Ovary (tissue), 7 donors: ENCODE measurements at regions not wholly inside any gene's neighbourhood (a gene's known extent, or its start where the extent isn't known, plus 50 kb on each side); places are given as distances from the start of the nearest gene placed in this dataset.

Experiments
- DNase-seq, 5 donors: peaks; one replicate each; pipeline ENCODE4 v3.0.0-alpha.2; 2019 to 2020
- H3K27ac ChIP-seq, 2 donors: fragments of 200-600 bp; one replicate each; pipeline versions ENCODE4 v1.5.1 to v1.8.0; 2019 to 2022
- H3K27me3 ChIP-seq: fragments of 200-600 bp; one replicate; pipeline ENCODE4 v1.8.0; 2022
- H3K36me3 ChIP-seq: fragments of 200-600 bp; sonication (generic); one replicate; pipeline ENCODE4 v1.5.1; 2019
- H3K4me1 ChIP-seq: one replicate; pipeline ENCODE4 v1.8.1; 2013; ENCODE audit warnings: mild to moderate bottlenecking, moderate library complexity; ENCODE audit not compliant: insufficient read depth
- H3K4me3 ChIP-seq: fragments of 200-600 bp; sonication (generic); one replicate; pipeline ENCODE4 v1.5.1; 2017
- H3K9me3 ChIP-seq, 2 donors: fragments of 200-600 bp in 1 of 2; sonication (generic) in 1 of 2; one replicate each; pipeline versions ENCODE4 v1.5.1 to v1.8.1; 2013 to 2019; ENCODE audit warnings: mild to moderate bottlenecking in 1 of 2, moderate library complexity in 1 of 2
- CTCF ChIP-seq, 3 donors: fragments of 450-650 bp in 2 of 3; fragments of 200-600 bp in 1 of 3; IDR thresholded peaks; one replicate each; pipeline versions ENCODE4 v1.5.1 to v1.8.0; 2016 to 2022; ENCODE audit warnings: antibody characterized with exemption in 3 of 3, mild to moderate bottlenecking in 1 of 3
- EP300 ChIP-seq: sonication (generic); formaldehyde crosslinking; IDR thresholded peaks from one replicate; pipeline ENCODE4 v1.6.1; 2017; ENCODE audit warnings: antibody characterized with exemption
- POLR2A ChIP-seq: fragments of 450-650 bp; IDR thresholded peaks from one replicate; pipeline ENCODE4 v1.6.1; 2017; ENCODE audit warnings: antibody characterized with exemption, mild to moderate bottlenecking, moderate library complexity
- WGBS, 3 donors: extraction: QIAGEN DNeasy Blood & Tissue Kit in 1 of 3; methylation state at CpG; one replicate each; pipeline versions ENCODE4 v1.1.5 to v1.1.7; 2013 to 2017; 5-methylcytosine and 5-hydroxymethylcytosine counted together
- intact Hi-C, 4 donors: fragments of 100-400 bp; cut with DNase I; formaldehyde crosslinking; loops; one replicate each; pipeline versions ENCODE4 v1.11.0 to v1.15.1; 2022 to 2023
- donor health status: DM: no; HTN: no; CAD: no; lungs with moderate emphysema.
- donor health status: DM: no; HTN: no; CAD: no.
- donor health status: Bipolar disorder and iron deficiency.
- donor health status: DM: no; HTN: no; CAD: no.
- donor health status: DM: yes; HTN: yes; CAD: no.

DNA sequence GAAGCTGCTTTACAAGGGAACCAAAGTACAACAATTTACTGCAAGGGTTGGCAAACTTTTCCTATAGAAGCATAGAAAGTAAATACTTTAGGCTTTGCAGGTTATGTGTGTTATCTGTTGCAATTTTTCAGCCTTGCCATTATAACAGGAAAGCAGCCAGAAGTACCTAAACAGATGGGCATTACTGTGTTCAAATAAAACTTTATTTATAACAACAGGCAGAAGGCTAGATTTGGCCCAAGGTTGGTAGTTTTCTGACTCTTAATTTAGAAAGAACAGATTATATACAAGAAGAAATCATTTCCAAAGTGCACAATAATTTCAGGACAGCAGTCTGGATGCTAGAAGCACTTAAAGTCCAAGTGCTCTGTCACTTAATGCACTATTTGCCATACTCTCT is 307.1 kb downstream of the ANKRD7 start:
- Histone ChIP-seq H3K27ac (no peak overlapping the region), H3K9me3 (no peaks in the 10 kb centered on the region), H3K36me3 (no peaks in the 10 kb centered on the region), H3K4me1 (no peaks in the 10 kb centered on the region), H3K27me3 (no peaks in the 10 kb centered on the region), H3K4me3 (no peak overlapping the region)
- TF ChIP-seq POLR2A (no peak), EP300 (no peak), CTCF (IDR thresholded peaks at IDR 0.05) (no peak)
- intact Hi-C loops, result no loop called here
- DNase-seq, result no peak

DNA sequence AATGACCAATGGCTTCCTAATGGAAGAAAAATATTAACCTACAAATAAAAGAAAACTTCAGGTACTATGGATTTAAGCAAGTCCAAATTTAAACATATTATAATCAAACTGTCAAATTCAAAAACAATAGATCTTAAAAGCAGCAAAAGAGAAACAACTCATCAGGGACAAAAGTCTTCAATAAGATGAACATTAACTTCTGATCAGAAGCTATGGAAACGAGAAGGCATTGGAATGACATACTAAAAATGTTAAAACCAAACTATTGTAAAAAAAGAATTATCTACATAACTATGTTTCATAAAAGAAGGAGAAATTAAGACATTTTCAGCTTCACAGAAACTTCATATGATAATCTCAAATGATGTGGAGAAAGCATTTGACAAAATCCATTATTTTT is 334.7 kb downstream of the ANKRD7 start:
- H3K4me3 ChIP-seq, result no peak overlapping the region
- no peaks in the 10 kb centered on the region for H3K9me3 ChIP-seq
- H3K27me3 ChIP-seq, result peaks cover 4% of the 10 kb centered on the region
- intact Hi-C loops, result no loop called here
- TF ChIP-seq EP300 (no peak), POLR2A (no peak), CTCF (IDR thresholded peaks at IDR 0.05) (no peak)
- WGBS, 3 donors, result 85 to 96% (median 86%) methylated on average over 1 of the region's 1 CpG
- no peak overlapping the region for H3K27ac ChIP-seq
- no peaks in the 10 kb centered on the region for H3K4me1 ChIP-seq
- no peak for DNase-seq
- H3K36me3 ChIP-seq, result no peaks in the 10 kb centered on the region

- no peaks in the 10 kb centered on the region for H3K27me3 ChIP-seq
- intact Hi-C loops, result no loop called here
- no peaks in the 10 kb centered on the region for H3K9me3 ChIP-seq
- no peaks in the 10 kb centered on the region for H3K36me3 ChIP-seq
- 83 to 88% (median 85%) methylated on average over 2 of the region's 2 CpGs for WGBS, 3 donors
- H3K4me3 ChIP-seq, result no peak overlapping the region
- no peaks in the 10 kb centered on the region for H3K4me1 ChIP-seq
- no peak for DNase-seq
- no peak for TF ChIP-seq EP300
- no peak for TF ChIP-seq CTCF (IDR thresholded peaks at IDR 0.05)
- no peak for TF ChIP-seq POLR2A
- H3K27ac ChIP-seq, result no peak overlapping the region
These were observed 338.8 kb downstream of the ANKRD7 start for GRCh38 chr7:118563311-118563710.

- Histone ChIP-seq H3K4me3 (no peak overlapping the region), H3K9me3 (no peaks in the 10 kb centered on the region), H3K36me3 (no peaks in the 10 kb centered on the region), H3K27me3 (no peaks in the 10 kb centered on the region), H3K27ac (no peak overlapping the region), H3K4me1 (no peaks in the 10 kb centered on the region)
- DNase-seq, result no peak
- no peak for TF ChIP-seq CTCF (IDR thresholded peaks at IDR 0.05)
- no peak for TF ChIP-seq EP300
- TF ChIP-seq POLR2A, result no peak
- 79 to 85% (median 81%) methylated on average over 1 of the region's 1 CpG for WGBS, 3 donors
- intact Hi-C loops, result no loop called here
These were observed 348.1 kb downstream of the ANKRD7 start for GRCh38 chr7:118572604-118573003.

DNA sequence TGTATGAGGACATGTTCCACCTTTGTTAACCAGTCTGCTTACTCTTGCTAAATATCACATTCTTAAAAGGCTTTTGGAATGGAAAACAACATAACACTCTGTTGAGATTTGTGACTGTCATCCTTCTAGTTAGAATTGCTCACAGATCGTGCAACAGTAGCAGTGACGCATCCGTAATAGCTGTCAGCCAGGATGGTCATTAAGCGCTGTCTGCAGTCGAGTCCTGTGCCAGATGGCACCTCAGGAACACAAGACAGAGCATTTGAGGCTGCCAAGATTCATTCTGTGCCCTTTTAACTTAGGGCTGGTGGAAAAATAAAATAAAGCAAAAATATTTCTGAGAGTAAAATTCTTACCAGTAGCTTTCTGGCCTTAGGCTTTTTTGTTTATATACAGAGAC is 348.6 kb downstream of the ANKRD7 start:
- Histone ChIP-seq H3K4me1 (no peaks in the 10 kb centered on the region), H3K27ac (no peak overlapping the region), H3K36me3 (no peaks in the 10 kb centered on the region), H3K4me3 (no peak overlapping the region), H3K9me3 (no peaks in the 10 kb centered on the region), H3K27me3 (no peaks in the 10 kb centered on the region)
- WGBS, 3 donors, result 28 to 40% (median 28%) methylated on average over 5 of the region's 5 CpGs
- no peak for DNase-seq
- intact Hi-C loops, result no loop called here
- TF ChIP-seq CTCF (IDR thresholded peaks at IDR 0.05), result no peak
